Lung microvascular endothelial cell (primary cell): ENCODE measurements at regions not wholly inside any gene's neighbourhood (a gene's known extent, or its start where the extent isn't known, plus 50 kb on each side); places are given as distances from the start of the nearest gene placed in this dataset.
A peak's percentile ranks its signal among the peaks of the same experiment; 100 is the strongest.

Experiments
- DNase-seq, 2 donors: peaks; one replicate each; pipeline versions ENCODE4 v3.0.0 to v3.0.0-alpha.2; 2010; ENCODE audit warnings: low read depth in 2 of 2

DNA sequence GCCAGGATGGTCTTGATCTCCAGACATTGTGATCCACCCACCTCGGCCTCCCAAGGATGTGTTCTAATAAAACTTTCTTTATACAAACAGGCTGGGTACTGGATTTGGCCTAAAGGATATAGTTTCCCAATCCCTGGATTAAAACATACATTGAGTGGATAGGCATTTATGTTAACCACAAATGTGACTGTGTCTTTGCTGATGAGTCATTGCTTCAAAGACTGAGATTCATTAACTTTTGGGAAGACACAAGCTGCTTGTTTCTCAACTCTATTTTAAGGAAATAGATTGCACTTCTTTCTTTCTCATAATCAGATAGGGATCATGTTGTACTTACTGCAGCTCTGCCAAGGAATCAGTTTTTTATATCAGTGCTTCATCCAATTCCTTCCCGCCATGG is 131.3 kb upstream of the AGA start:
- no peak for DNase-seq

DNA sequence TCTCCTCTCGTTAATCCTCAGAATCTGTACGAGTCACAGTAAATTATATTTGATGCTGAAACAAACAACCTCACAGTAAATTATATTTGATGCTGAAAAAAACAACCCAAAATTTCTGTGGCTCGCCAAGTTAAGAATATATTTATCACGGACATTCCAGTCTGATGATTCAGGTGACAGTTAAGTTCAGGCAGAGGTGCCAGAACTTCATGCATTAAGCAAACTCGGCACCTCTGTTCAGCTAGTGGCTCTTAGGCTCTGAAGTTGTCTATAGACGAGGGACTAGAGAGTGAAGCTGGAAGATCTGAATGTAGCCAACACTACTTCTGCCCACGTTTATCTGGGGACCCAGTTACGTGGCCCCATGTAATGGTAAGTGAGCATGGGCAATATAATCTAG is 132.2 kb upstream of the AGA start:
- no peak for DNase-seq

DNA sequence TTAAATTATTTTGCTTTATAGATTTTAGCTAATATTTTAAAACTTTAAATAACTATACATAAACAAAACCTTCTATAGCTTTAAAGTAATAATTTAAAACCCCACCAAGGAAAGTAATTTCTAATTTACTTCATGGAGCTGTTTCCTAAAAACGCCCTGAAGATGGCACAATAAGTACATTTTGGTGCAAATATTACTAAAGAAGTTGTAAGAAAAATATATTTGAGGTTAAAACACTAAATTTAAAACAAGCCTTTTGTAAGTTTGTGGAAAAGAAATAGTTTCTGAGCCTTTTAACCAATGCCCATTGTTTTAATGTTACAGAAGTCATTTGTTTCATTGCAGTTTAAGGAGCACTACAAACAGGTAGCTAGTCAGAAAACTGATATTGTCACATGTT is 137.4 kb upstream of the AGA start:
- no peak for DNase-seq

DNA sequence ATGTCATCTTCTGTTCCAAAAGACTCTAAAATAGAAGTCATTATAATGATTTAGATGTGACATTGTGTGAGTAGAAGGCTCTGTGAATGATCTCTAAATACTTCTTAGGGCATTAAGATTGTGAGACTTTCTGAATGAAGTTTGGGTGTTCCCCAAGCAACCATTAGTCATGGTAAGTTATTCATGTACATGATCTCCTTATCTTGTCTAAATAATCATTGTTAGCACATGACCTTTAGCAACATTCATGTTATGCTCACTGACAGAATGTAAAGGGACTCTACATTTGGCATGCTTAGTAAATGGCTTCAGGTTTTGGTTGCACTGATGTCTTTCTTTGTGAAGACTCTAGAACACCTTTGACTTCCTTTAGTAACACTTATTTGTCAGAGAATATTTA is 140.8 kb upstream of the AGA start:
- DNase-seq, result no peak

DNA sequence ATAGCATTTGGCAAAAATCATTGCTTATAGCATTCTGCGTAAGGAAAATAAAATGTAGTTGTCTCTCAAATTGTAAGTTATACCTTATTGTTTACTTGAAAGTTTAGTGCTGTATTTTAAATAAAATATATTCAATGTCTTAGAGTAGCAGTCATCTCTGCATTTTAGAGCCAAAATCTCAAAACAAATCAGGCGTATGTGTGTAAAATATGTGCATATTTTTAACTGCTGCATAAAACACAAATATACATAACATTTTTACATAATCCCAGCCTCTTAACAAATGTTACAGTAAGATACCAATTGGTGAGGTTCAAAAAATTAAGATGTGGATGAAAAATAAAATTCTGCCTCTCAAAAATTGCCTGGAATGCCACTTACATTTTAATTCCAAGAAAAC is 145.8 kb upstream of the AGA start:
- DNase-seq, result no peak

DNA sequence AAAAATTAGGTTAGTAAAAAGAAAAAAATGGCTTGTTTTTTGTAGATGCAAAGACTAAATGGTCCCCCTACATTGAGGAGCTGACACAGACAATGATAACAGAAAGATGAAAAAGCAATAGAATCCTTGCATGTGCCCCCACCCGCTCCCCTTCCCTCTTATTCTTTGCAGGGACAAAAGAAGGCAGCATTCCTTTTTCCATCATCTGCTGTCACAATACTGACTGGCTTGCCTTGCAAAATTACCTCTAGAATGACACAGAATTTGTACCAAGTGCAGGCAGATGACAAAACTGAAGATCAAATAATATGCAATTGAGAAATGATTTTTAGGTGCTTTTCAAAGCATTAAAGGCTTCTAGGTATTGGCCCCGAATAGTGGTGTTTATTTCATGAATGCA is 153.1 kb upstream of the AGA start:
- DNase-seq, result no peak

DNA sequence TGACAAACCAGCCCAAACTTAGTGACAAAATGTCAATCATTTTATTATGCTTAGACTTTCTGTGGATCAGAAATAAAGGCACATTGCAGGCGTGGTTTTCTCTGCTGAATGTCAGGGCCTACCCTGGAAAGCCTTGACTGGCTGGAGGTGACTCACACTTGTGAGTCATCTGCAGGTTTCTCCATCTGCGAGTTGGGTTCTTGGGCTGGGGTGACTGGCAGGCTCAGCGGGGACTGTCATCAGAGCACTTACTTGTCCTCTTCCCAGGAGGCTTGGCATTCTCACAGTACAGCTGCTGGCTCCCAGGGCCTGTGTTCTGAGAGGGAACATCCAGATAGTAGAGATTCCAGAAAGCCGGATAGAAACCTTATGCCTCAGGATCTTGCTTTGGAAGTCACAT is 153.8 kb upstream of the AGA start:
- peak in 1 of 2 donors; percentile 10 for DNase-seq

DNA sequence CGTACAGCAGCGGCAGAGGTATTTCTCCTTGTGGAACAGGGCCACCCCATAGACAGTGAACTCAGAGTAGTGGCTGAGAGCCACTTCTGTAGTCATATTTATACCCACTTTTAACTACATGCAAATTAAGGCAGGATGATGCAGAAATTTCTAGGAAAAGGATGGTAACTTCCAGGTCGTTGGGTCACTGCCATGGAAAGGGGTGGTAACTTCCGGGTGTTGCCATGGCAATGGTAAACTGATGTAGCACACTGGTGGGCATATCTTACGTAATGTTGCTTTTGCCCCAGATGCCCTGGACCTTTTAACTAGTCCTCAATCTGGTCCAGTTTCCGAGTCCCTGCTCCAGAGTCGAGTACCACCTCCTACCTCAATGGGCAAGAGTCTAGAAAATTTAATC is 154.8 kb upstream of the AGA start:
- no peak for DNase-seq

DNA sequence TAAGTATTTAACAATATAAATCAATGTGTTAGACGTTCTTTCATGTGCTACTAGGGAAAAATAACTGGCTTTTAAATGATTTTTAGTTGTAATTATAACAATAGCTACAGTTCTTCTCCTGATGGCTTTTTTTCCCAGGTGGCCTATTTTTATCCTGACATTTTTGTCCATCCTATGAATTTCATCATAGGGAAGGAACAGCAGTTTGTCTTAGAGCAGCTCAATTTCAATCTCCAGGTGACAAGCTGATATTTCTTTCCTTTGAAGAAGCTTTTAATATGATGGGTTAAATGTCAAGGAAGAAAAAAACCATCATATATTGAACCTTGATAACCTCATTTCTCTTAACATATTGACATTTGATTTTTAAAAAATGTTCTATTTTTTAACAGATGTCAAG is 163.0 kb upstream of the AGA start:
- no peak for DNase-seq

DNA sequence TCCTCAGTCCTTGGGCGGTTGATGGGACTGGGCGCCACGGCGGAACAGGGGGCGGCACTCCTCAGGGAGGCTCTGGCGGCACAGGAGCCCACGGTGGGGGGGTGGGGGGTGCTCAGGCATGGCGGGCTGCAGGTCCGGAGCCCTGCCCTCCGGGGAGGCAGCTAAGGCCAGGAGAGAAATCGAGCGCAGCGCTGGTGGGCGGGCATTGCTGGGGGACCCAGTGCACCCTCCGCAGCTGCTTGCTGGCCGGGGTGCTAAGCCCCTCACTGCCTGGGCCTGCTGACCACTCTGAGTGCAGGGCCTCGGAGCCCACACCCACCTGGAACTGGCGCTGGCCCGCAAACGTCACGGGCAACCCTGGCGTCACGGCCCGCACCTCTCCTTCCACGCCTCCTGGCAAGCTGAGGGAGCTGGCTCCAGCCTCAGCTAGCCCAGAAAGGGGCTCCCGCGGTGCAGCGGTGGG is 164.9 kb upstream of the AGA start:
- no peak for DNase-seq

DNA sequence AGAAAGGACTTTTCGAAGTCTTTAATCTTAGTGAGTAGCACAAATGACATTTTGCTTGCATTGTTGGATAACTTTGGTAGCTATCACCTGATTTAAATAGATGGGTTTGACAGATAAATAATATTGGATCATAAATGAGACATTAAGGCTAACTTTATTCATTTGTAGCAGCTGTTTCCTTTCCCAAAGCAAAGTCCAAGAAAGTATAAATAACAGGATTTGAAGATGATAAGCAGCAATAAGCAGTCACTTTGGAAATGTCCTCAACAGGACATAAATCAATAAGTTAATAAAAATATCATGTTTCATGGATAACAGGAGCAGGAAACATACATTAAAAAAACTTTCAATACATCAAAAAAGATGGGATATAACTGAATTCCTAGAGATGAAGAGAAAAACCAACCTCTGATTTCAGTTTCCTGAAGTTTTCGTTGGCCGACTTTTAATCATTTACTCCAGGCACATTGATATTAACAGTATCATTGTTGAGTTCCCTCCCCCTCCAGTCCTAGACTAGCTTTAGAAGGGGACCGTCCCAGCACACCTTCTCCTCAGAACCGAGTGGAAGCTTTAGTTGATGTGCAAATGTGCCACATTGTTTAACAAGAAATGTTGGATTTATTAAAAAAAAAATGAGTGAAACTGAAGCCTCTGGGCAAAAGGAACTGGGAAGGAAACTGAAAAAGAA is 169.9 kb upstream of the AGA start:
- no peak for DNase-seq

DNA sequence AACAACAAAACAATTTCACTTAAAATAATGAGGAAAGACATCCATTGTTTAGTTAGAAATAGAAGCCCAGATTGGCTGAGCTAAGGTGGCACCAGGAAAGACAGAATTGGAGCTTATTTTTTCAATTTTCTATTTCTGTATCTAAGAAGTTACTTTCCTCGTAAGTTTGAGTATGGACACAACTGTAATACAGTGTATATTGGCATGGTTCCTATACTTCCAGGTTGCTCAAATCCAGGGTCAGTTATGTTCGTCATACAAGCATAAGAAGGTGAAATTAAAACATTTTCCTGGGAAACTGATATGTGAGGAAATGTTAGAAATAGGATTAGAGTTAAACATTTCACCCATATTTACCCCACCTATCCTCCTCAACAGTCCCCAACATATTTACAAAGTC is 170.4 kb upstream of the AGA start:
- DNase-seq, result no peak

DNA sequence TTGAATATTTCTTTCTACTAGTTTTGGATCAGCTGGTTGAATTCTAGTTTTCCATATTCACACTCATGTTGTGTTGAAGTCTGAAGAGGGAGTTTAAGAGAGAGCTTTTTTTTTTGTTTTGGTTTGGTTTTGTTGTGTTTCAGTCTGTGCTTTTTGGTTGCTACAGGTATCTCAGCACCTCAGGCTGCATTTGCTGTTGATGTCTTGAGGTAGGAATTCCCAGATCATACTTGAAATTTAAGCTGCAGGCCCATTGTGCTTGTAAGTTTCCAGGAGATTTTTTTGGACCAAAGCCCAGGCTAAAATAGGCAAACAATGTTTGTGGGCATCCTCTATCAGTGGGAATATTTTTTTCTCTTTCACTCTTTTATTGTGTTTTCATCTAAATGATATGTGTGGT is 190.2 kb upstream of the AGA start:
- peak in 1 of 2 donors; percentile 1 for DNase-seq

DNA sequence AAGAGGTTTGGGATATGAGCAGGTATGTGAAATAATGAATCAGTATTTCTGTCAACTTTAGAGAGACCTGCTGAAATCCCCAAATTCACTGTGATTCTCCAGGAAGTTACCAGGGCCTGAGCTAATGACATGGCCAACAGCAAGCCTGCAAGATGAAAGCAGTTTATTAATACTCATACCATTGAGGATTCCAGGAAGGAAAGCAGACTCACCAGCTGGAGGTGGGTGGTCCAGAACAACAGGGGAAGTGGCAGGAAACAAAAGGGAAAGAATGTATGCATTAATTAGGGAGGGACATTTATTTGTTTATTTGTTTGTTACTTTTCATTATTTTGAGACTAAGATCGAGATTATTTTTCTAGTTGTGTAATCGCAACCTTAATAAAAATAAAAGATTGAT is 196.6 kb upstream of the AGA start:
- no peak for DNase-seq

DNA sequence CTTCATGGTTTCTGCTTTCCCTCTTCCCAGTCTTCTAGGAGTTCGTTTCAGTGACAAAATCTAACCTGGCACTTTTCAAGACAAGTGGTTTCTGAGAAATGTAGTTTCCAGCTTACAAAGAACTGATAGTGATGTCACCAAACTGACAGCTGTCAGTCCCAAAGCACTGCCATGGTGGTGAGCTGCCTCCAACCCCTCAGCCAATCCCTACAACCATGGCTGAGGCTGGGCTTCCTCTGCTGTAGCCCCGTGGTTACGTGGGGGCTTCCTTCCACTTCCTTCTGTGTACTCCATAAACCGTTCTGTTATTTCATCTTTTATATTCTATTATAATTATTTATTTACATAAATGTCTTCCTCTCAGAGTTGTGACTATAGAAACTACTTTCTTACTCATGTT is 198.6 kb upstream of the AGA start:
- no peak for DNase-seq

DNA sequence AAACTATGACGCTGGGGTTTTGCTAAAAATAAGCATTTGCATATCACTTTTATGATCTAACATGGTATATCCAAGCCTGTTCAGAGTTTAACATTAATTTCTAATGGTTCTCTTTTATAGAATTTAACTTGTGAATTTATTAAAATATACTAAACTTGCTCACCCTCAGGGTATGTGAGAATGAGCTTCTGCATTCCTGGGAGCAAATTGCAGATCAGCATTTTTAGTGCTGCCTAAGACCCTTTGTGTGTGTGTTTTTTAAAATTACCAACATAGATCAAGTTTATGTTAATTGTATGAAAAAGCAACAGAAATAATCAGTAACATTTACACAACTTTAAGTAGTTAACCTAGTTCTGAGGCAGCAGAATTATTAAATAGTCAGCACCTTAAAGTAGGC is 218.0 kb upstream of the AGA start:
- DNase-seq, result no peak

DNA sequence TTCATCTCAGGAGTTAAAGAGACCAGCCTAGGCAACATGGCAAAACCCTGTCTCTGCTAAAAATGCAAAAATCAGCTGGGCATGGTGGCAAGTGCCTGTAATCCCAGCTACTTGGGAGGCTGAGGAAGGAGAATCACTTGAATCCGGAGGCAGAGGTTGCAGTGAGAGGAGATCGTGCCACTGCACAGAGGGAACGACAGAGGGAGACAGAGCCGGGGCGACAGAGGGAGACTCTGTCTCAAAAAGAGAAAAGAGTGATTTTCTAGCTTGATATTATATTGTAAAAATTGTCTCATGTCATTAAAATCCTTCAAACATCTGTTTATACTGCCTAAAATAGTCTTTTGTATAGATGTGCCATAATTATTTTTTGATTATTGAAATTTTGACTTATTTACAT is 225.4 kb upstream of the AGA start:
- no peak for DNase-seq

DNA sequence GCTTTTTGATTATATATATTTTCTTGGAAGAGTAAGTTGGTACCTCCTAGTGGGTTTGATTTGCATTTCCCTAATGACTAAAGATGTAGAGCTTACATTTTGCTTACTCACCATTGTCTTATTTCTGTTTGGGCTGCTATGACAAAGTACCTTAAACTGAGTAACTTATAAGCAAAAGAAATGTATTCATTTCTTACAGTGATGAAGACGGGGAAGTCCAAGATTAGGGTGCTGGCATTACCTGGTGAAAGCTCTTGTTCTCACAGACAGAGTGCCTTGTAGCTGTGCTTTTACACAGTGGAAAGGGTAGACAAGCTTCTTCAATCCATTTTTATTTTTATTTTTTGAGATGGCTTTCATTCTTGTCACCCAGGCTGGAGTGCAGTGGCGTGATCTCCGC is 229.2 kb upstream of the AGA start:
- DNase-seq, result no peak

DNA sequence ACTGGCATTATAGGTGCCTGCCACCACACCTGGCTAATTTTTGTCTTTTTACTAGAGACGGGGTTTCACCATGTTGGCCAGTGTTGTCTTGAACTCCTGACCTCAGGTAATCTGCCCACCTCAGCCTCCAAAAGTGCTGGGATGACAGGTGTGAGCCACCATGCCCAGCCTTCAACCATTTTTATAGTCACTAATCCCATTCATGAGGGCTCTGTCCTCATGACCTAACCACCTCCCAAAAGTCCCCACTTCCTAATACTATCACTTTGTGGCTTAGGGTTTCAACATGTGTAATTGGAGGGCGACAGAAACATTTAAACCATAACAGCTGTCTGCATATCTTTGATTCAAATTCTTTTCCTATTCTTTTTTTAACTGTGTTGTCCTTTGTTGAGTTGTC is 229.6 kb upstream of the AGA start:
- DNase-seq, result no peak

DNA sequence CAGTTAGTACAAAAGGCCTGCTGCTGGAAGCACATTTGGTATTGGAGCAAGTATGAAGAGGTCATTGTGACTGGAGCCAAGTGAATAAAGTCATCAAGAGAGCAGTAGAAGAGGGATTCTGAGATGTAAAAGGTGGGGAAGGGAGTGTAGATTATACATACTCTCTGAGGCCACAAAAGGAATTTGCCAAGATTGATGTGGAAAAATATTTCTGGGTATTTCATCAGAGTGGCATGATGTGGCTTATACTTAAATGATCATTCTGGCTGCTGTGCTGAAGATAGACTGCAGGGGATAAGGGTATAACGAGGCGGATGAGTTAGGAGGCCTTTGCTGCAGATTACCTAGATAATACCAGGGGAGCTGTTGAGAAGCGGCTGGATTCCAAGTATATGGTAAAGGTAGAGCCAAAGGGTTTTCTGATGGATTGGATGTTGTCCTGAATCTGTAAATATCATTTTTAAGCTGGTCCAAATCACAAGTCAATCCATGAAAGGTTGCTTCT is 231.8 kb upstream of the AGA start:
- DNase-seq, result no peak

DNA sequence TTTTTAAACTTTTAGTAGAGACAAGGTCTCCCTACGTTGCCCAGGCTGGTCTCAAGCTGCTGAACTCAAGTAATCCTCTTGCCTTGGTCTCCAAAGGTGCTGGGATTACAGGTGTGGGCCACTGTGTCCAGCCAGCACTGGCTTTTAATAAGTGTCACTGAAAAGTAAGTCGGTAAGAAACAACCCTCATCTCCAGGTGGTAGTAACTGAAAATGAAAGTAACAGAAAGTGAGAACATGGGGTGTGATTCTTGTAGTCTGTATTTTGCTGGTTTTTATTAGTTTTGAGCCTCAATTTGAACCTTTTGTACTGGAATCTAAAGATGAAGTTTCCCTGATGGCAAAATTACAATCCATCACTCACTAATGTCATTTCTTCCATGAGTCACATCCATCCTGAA is 238.1 kb upstream of the AGA start:
- no peak for DNase-seq

DNA sequence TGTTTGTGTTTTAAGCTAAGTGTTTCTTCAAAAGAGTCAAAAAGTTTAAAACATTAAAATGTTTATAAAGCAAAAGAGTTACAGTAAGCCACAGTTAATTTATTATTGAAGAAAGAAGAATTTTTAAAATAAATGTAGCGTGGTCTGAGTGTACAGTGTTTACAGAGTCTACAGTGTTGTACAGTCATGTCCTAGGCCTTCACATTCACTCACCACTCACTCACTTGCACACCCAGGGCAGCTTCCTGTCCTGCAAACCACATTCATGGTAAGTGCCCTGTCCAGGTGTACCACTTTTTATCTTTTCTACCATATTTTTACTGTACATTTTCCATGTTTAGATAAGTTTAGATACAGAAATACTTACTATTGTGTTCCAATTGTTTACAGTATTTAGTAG is 239.7 kb upstream of the AGA start:
- DNase-seq, result no peak

DNA sequence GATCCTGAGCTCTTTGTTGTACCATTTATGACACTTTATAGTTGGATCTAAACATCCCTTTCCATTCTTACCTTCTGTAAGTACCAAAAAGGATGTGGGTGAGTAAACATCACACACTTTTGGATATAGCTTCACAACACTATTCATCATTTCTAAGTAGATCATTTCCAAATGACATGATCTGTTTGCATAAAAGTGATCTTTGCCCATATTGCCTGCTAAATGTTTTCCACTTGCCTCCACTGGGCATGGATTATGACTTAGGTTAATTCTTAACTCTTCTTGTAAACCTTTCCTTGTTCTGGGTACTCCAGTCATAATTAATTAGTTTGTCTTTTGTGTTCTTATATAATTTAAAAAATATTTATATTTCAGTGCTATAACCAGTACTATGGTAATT is 244.9 kb upstream of the AGA start:
- DNase-seq, result no peak

DNA sequence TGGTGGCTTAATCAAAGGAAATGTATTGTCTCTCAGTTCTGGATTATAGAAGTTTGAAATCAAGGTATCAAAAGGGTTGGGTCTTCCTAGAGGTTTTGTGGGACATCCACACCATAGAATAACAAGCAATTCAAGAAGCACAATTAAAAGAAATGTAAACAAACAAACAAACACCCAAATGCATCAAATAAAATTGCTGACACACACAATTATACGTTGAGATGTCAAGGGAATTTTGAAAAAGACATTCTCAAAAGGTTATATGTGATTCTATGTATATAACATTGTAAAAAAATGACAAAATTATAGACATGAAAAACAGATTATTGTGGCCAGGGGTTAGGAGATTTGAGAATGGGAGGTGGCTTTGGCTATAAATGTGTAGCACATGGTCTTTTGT is 250.7 kb upstream of the AGA start:
- DNase-seq, result no peak
